Right lobe of liver (tissue), 6 donors: ENCODE measurements at regions not wholly inside any gene's neighbourhood (a gene's known extent, or its start where the extent isn't known, plus 50 kb on each side); places are given as distances from the start of the nearest gene placed in this dataset.

Experiments
- ATAC-seq, 4 donors: fragments of 200-7000 bp; cut with Tn5 transposase; one replicate each; pipeline ENCODE4 v1.9.1; 2020; ENCODE audit warnings: mild to moderate bottlenecking in 4 of 4, moderate library complexity in 4 of 4
- DNase-seq, 3 donors: peaks; one replicate each; pipeline ENCODE4 v3.0.0-alpha.2; 2020
- H3K27ac ChIP-seq, 3 donors: fragments of 200-600 bp; one replicate each; pipeline ENCODE4 v1.8.0; 2022
- H3K27me3 ChIP-seq, 2 donors: fragments of 200-600 bp; one replicate each; pipeline ENCODE4 v1.8.0; 2022
- H3K36me3 ChIP-seq, 4 donors: fragments of 200-600 bp; sonication (generic) in 1 of 4; one replicate each; pipeline versions ENCODE4 v1.5.1 to v1.8.0; 2017 to 2022; ENCODE audit warnings: control low read depth in 1 of 4
- H3K4me1 ChIP-seq, 4 donors: fragments of 200-600 bp; sonication (generic) in 1 of 4; one replicate each; pipeline versions ENCODE4 v1.5.1 to v1.8.0; 2017 to 2022; ENCODE audit warnings: control low read depth in 1 of 4
- H3K4me3 ChIP-seq, 3 donors: fragments of 200-600 bp; one replicate each; pipeline ENCODE4 v1.8.0; 2022
- H3K9me3 ChIP-seq, 4 donors: fragments of 200-600 bp; sonication (generic) in 1 of 4; one replicate each; pipeline versions ENCODE4 v1.5.1 to v1.8.0; 2017 to 2022; ENCODE audit warnings: control low read depth in 1 of 4
- POLR2A ChIP-seq: fragments of 450-650 bp; IDR thresholded peaks from one replicate; pipeline ENCODE4 v1.6.1; 2017; ENCODE audit warnings: antibody characterized with exemption, mild to moderate bottlenecking
- WGBS: methylation state at CpG from one replicate; pipeline ENCODE4 v1.1.6; 2018; ENCODE audit warnings: low coverage, low lambda C conversion rate; ENCODE audit not compliant: insufficient coverage; ENCODE audit errors: missing lambda C conversion rate; 5-methylcytosine and 5-hydroxymethylcytosine counted together
- intact Hi-C, 2 donors: fragments of 100-400 bp; cut with DNase I; formaldehyde crosslinking; loops; one replicate each; pipeline versions ENCODE4 v1.11.2 to v1.14.1; 2022
- TF ChIP-seq, protein P1 (sequence below), 4 donors: fragments of 200-600 bp in 3 of 4; fragments of 450-650 bp in 1 of 4; IDR thresholded peaks; one replicate each; pipeline versions ENCODE4 v1.5.1 to v1.8.0; 2016 to 2022; ENCODE audit warnings: antibody characterized with exemption in 4 of 4, mild to moderate bottlenecking in 2 of 4
- donor health status: DM: no; HTN: yes; CAD: no.
- donor health status: DM: no; HTN: no; CAD: no.
- donor health status: DM: no; HTN: no; CAD: no.
- donor health status: DM: no; HTN: yes; CAD: no.
- donor health status: DM: no; HTN: yes; CAD: no.

DNA sequence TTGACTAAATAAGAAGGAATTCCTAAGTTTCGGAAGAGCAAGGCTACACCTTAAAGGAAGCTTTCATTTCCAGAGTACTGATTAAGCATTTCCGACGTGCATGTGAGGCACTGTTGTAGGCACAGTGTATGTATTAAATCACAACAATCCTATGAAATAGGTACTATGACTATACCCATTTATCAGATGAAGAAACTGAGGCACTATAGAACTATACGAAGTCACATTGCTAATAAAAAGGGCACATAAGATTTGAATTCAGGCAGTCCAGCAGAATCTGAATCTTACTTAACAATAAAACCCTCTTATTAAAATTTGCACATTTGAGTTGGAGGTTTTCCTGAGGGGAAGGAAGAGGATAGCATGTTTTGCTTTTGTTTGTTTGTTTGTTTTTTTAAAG, 243.5 kb upstream of the FANCL start:
- no peak for ATAC-seq
- 73% methylated on average over 4 of the region's 4 CpGs for WGBS
- no peak for TF ChIP-seq POLR2A
- TF ChIP-seq, protein P1, sequence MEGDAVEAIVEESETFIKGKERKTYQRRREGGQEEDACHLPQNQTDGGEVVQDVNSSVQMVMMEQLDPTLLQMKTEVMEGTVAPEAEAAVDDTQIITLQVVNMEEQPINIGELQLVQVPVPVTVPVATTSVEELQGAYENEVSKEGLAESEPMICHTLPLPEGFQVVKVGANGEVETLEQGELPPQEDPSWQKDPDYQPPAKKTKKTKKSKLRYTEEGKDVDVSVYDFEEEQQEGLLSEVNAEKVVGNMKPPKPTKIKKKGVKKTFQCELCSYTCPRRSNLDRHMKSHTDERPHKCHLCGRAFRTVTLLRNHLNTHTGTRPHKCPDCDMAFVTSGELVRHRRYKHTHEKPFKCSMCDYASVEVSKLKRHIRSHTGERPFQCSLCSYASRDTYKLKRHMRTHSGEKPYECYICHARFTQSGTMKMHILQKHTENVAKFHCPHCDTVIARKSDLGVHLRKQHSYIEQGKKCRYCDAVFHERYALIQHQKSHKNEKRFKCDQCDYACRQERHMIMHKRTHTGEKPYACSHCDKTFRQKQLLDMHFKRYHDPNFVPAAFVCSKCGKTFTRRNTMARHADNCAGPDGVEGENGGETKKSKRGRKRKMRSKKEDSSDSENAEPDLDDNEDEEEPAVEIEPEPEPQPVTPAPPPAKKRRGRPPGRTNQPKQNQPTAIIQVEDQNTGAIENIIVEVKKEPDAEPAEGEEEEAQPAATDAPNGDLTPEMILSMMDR (IDR thresholded peaks at IDR 0.05): no peak
- Histone ChIP-seq H3K27ac (no peak overlapping the region), H3K4me3 (no peak overlapping the region), H3K9me3 (peaks cover 0 to 4% (median 0%) of the 10 kb centered on the region in 4 donors), H3K27me3 (no peaks in the 10 kb centered on the region), H3K4me1 (no peaks in the 10 kb centered on the region), H3K36me3 (no peaks in the 10 kb centered on the region)
- intact Hi-C loops: no loop called here
- no peak for DNase-seq

DNA sequence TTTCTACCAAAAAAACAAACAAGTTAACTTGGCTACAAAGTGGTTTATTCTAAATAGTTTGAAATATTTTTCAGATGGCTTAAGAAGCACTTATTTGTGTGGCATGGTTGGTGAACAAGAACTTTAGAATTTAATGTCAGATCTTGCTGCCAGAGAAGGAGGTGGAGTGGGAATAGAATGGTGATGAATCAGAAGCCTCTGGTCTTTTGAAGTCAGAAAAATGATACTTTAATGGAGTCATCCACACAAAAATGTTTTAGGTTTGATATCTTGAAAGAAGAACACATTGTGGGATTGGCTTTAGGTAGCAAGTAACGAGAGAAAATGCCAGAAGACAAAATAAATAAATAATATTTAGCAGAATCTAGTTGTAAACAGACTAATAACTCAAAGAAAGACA, 243.1 kb upstream of the FANCL start:
- ATAC-seq: no peak
- no peak for DNase-seq
- no peaks in the 10 kb centered on the region for H3K36me3 ChIP-seq
- no peak for TF ChIP-seq POLR2A
- TF ChIP-seq, protein P1 (IDR thresholded peaks at IDR 0.05): no peak
- intact Hi-C loops: no loop called here
- H3K27ac ChIP-seq: no peak overlapping the region
- no peaks in the 10 kb centered on the region for H3K4me1 ChIP-seq
- no peak overlapping the region for H3K4me3 ChIP-seq
- no peaks in the 10 kb centered on the region for H3K27me3 ChIP-seq
- WGBS: 58% methylated on average over 1 of the region's 1 CpG
- peaks cover 0 to 4% (median 0%) of the 10 kb centered on the region in 4 donors for H3K9me3 ChIP-seq

DNA sequence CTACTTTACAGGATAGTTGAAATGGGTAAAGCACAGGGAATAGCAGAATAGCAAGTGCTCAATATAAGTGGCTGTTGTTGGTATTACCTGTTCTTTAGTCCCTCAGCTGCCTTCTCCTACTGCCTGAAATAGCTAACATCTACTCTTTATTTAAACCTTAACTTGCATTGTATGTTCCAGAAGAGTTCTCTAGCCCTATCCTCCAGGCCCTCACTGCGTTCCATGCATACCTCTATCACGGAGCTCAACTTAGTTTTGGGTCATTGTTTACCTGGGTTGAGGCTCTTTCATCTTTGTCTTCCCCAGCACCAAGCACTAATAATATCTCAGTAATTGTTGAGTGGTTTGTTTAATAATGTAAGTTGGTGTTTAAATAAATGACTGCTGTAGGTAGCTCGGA, 242.2 kb upstream of the FANCL start:
- whole genome bisulfite sequencing: 61% methylated on average over 3 of the region's 3 CpGs
- no peak overlapping the region for H3K4me3 ChIP-seq
- no peaks in the 10 kb centered on the region for H3K27me3 ChIP-seq
- intact Hi-C loops: no loop called here
- ATAC-seq: no peak
- H3K9me3 ChIP-seq: peaks cover 0 to 4% (median 0%) of the 10 kb centered on the region in 4 donors
- no peak overlapping the region for H3K27ac ChIP-seq
- TF ChIP-seq, protein P1 (IDR thresholded peaks at IDR 0.05): no peak
- no peak for TF ChIP-seq POLR2A
- DNase-seq: no peak
- no peaks in the 10 kb centered on the region for H3K36me3 ChIP-seq
- no peaks in the 10 kb centered on the region for H3K4me1 ChIP-seq

DNA sequence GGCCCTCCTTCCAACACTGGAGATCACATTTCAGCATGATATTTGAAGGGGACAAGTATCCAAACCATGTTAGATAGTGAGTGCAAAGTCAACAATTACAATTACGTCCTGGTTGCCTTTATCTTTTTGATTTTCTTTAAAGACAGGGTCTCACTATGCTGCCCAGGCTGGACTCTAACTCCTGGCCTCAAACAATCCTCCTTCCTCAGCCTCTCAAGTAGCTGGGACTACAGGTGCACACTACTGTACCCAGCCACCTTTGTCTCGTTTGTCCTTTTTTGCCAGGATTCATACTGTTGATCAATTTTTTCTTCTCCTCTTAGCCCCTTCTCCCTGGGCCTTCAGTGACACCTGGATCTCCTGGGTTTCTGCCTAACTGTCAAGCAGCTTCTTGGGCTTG, 240.5 kb upstream of the FANCL start:
- Histone ChIP-seq H3K27ac (no peak overlapping the region), H3K4me3 (no peak overlapping the region), H3K9me3 (no peaks in the 10 kb centered on the region), H3K36me3 (no peaks in the 10 kb centered on the region), H3K27me3 (no peaks in the 10 kb centered on the region), H3K4me1 (no peaks in the 10 kb centered on the region)
- ATAC-seq (no peak), DNase-seq (no peak)
- TF ChIP-seq, protein P1 (IDR thresholded peaks at IDR 0.05): no peak
- TF ChIP-seq POLR2A: no peak
- intact Hi-C loops: no loop called here
- WGBS: 31% methylated on average over 2 of the region's 2 CpGs

DNA sequence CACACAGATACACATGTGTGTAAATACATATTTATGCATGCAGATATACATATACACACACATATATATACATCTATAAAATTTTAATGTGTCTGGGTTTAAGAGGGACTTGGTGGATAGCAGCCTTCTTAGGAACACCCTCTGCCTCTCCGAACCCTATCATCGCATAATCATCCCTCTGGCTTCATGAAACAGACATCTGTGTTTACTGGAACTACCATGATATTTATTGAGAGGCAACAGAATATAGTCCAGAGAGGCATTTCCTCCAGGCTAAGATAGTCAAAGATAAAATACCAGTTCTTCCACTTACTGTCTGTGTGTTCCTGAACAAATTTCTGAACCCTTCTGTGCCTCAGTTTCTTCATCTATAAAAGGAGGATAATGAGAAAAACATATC, 239.0 kb upstream of the FANCL start:
- no peaks in the 10 kb centered on the region for H3K36me3 ChIP-seq
- DNase-seq: no peak
- H3K27me3 ChIP-seq: no peaks in the 10 kb centered on the region
- WGBS: 69% methylated on average over 2 of the region's 2 CpGs
- ATAC-seq: no peak
- intact Hi-C loops: no loop called here
- H3K27ac ChIP-seq: no peak overlapping the region
- no peaks in the 10 kb centered on the region for H3K9me3 ChIP-seq
- no peak overlapping the region for H3K4me3 ChIP-seq
- no peaks in the 10 kb centered on the region for H3K4me1 ChIP-seq
- TF ChIP-seq, protein P1 (IDR thresholded peaks at IDR 0.05): no peak
- TF ChIP-seq POLR2A: no peak
